K562 (cell line): ENCODE measurements at regions not wholly inside any gene's neighbourhood (a gene's known extent, or its start where the extent isn't known, plus 50 kb on each side); places are given as distances from the start of the nearest gene placed in this dataset.
A peak's percentile ranks its signal among the peaks of the same experiment; 100 is the strongest.

Source experiments
- ATAC-seq: fragments of 200-7000 bp; cut with Tn5 transposase; 3 replicates; pipeline ENCODE4 v1.9.1; 2020; ENCODE audit warnings: moderate library complexity
- BruUV-seq: library from RNA; stranded (reverse); fragments of 400-500 nt; replicated peaks from 2 replicates; lab custom pipeline; 2021; lab: Mats Ljungman, UMichigan
- CTCF ChIA-PET: fragments of 300-600 bp; formaldehyde crosslinking; extraction: SDS; loops from one replicate; lab custom pipeline; 2021; ENCODE audit warnings: low intra/inter-chr PET ratio; lab: Yijun Ruan, JAX
- POLR2A ChIA-PET: fragments of 300-600, 350-650 bp; sonication (Branson Sonifier 250); formaldehyde crosslinking; extraction: SDS; loops from one replicate; lab custom pipeline; 2021; ENCODE audit warnings: antibody characterized with exemption, inconsistent platforms; lab: Yijun Ruan, JAX
- DNase-seq, 4 experiments: peaks; one replicate each; pipeline versions ENCODE4 v3.0.0 to v3.0.0-alpha.2; 2011 to 2018; ENCODE audit warnings: low spot score in 3 of 4, mixed read lengths in 3 of 4; ENCODE audit errors: extremely low read depth in 1 of 4
- FAIRE-seq: peaks from 2 replicates; lab custom pipeline; 2011; peaks lifted over from hg19 to GRCh38; lab: Jason Lieb, UNC
- H2AFZ ChIP-seq: 2 replicates; pipeline ENCODE4 v1.6.0; 2011; ENCODE audit warnings: low read depth, low read length, control low read depth, inconsistent platforms
- H3K27ac ChIP-seq: fragments of 200-600 bp; 3 replicates; pipeline ENCODE4 v1.8.0; 2011; ENCODE audit warnings: low read depth, mild to moderate bottlenecking, control low read depth, inconsistent platforms, low read length, moderate library complexity, mixed read lengths; ENCODE audit errors: extremely low read depth
- H3K27me3 ChIP-seq, 2 experiments: fragments of 300-600 bp in 1 of 2; 2 replicates in 1 of 2; 3 replicates in 1 of 2; pipeline versions ENCODE4 v1.6.0 to v1.8.0; 2011; ENCODE audit warnings: inconsistent platforms in 2 of 2, low read length in 2 of 2, mild to moderate bottlenecking in 1 of 2, mixed read lengths in 1 of 2, moderate library complexity in 1 of 2; ENCODE audit not compliant: control insufficient read depth in 2 of 2, insufficient read depth in 2 of 2
- H3K36me3 ChIP-seq: fragments of 300-600 bp; 3 replicates; pipeline ENCODE4 v1.8.0; 2011; ENCODE audit warnings: mild to moderate bottlenecking, low read length, inconsistent platforms; ENCODE audit not compliant: control insufficient read depth, insufficient read depth
- H3K4me1 ChIP-seq, 2 experiments: fragments of 200-600 bp in 1 of 2; replicated peaks in 1 of 2; 2 replicates in 1 of 2; 3 replicates in 1 of 2; pipeline versions ENCODE4 v1.5.1 to v1.8.0; 2011; ENCODE audit warnings: inconsistent platforms in 2 of 2, low read length in 2 of 2, mild to moderate bottlenecking in 1 of 2, mixed read lengths in 1 of 2, moderate library complexity in 1 of 2; ENCODE audit not compliant: control insufficient read depth in 2 of 2, insufficient read depth in 2 of 2
- H3K4me2 ChIP-seq: 2 replicates; pipeline ENCODE4 v1.6.1; 2011; ENCODE audit warnings: low read length, control low read depth, inconsistent platforms, mixed read lengths; ENCODE audit not compliant: insufficient read depth
- H3K4me3 ChIP-seq: fragments of 200-600 bp; sonication (generic), shearing (Covaris generic); 2 replicates; pipeline ENCODE4 v1.5.1; 2016; ENCODE audit warnings: control low read depth, inconsistent platforms
- H3K79me2 ChIP-seq: fragments of 200-600 bp; 3 replicates; pipeline ENCODE4 v1.8.0; 2011; ENCODE audit warnings: low read length, inconsistent platforms; ENCODE audit not compliant: control insufficient read depth, insufficient read depth
- H3K9ac ChIP-seq, 2 experiments: 2 replicates each; pipeline versions ENCODE4 v1.6.0 to v1.6.1; 2011; ENCODE audit warnings: low read depth in 2 of 2, low read length in 2 of 2, control low read depth in 1 of 2, inconsistent platforms in 1 of 2, mild to moderate bottlenecking in 1 of 2, mixed read lengths in 1 of 2; ENCODE audit not compliant: insufficient read depth in 1 of 2
- H3K9me1 ChIP-seq: one replicate; pipeline ENCODE4 v1.6.0; 2011; ENCODE audit warnings: inconsistent platforms, mild to moderate bottlenecking, low read length, moderate library complexity; ENCODE audit not compliant: control insufficient read depth, insufficient read depth
- H3K9me3 ChIP-seq: replicated peaks from 2 replicates; pipeline ENCODE4 v1.5.1; 2011; ENCODE audit warnings: low read depth, low read length, inconsistent platforms; ENCODE audit not compliant: control insufficient read depth, insufficient read depth
- H4K20me1 ChIP-seq: replicated peaks from 2 replicates; pipeline ENCODE4 v1.6.1; 2011; ENCODE audit warnings: low read length, inconsistent platforms, mixed read lengths; ENCODE audit not compliant: control insufficient read depth, insufficient read depth
- REST ChIP-seq, 2 experiments: fragments of 450-650 bp; formaldehyde crosslinking in 1 of 2; IDR thresholded peaks; 2 replicates each; pipeline versions ENCODE4 v1.4.0 to v1.6.1; 2014 to 2020; ENCODE audit warnings: mild to moderate bottlenecking in 2 of 2, borderline replicate concordance in 1 of 2, low read depth in 1 of 2
- WGBS: fragments of 100-300 bp; shearing (Covaris generic); methylation state at CpG from one replicate; pipeline ENCODE4 v1.1.6; 2016; ENCODE audit warnings: low coverage, mixed read lengths; ENCODE audit not compliant: insufficient coverage; ENCODE audit errors: missing lambda C conversion rate; 5-methylcytosine and 5-hydroxymethylcytosine counted together
- in situ Hi-C: fragments of 300-500 bp; cut with MboI; formaldehyde crosslinking; loops from 4 replicates; pipeline ENCODE4 v1.15.0; 2018; ENCODE audit warnings: inconsistent platforms, mixed read lengths
- intact Hi-C: fragments of 100-400 bp; cut with micrococcal nuclease; formaldehyde crosslinking; loops from 2 replicates; pipeline ENCODE4 v1.14.2; 2022
- TF ChIP-seq, protein P1 (sequence below), 2 experiments: fragments of 450-650 bp; IDR thresholded peaks; 2 replicates each; pipeline ENCODE4 v1.6.1; 2018; ENCODE audit warnings: mild to moderate bottlenecking in 2 of 2, low read depth in 1 of 2; ENCODE audit not compliant: partially characterized antibody in 2 of 2

DNA sequence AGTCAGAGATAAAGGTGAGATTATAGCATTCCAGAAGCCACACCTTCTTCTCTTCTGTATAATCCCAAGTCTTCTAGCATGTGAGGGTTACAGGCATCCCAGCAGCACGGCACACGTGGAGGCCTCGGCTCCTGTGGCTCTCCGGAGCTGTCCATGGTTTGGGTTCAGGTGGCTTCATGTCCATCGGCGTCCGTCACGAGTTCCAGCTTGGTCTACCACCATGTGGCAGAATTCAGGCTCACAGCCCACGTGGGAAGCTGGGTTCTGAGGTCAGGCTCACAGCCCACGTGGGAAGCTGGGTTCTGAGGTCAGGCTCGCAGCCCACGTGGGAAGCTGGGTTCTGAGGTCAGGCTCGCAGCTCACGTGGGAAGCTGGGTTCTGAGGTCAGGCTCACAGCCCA is 378.3 kb upstream of the SALL3 start:
- FAIRE-seq (no peak), ATAC-seq (no peak), DNase-seq (peak in 1 of 4 experiments; percentile 1)
- Histone ChIP-seq H3K4me3 (no peak overlapping the region), H4K20me1 (no peaks in the 10 kb centered on the region), H2AFZ (no peak overlapping the region), H3K36me3 (no peaks in the 10 kb centered on the region), H3K9me3 (no peaks in the 10 kb centered on the region), H3K27ac (no peak overlapping the region), H3K79me2 (no peaks in the 10 kb centered on the region), H3K4me2 (no peak overlapping the region), H3K9me1 (no peaks in the 10 kb centered on the region), H3K4me1 (no peaks in the 10 kb centered on the region), H3K9ac (no peak overlapping the region), H3K27me3 (peaks cover 3 to 21% of the 10 kb centered on the region in 2 experiments; a peak in 4 of 5 replicates)
- intact Hi-C loops: no loop called here
- TF ChIP-seq, protein P1, sequence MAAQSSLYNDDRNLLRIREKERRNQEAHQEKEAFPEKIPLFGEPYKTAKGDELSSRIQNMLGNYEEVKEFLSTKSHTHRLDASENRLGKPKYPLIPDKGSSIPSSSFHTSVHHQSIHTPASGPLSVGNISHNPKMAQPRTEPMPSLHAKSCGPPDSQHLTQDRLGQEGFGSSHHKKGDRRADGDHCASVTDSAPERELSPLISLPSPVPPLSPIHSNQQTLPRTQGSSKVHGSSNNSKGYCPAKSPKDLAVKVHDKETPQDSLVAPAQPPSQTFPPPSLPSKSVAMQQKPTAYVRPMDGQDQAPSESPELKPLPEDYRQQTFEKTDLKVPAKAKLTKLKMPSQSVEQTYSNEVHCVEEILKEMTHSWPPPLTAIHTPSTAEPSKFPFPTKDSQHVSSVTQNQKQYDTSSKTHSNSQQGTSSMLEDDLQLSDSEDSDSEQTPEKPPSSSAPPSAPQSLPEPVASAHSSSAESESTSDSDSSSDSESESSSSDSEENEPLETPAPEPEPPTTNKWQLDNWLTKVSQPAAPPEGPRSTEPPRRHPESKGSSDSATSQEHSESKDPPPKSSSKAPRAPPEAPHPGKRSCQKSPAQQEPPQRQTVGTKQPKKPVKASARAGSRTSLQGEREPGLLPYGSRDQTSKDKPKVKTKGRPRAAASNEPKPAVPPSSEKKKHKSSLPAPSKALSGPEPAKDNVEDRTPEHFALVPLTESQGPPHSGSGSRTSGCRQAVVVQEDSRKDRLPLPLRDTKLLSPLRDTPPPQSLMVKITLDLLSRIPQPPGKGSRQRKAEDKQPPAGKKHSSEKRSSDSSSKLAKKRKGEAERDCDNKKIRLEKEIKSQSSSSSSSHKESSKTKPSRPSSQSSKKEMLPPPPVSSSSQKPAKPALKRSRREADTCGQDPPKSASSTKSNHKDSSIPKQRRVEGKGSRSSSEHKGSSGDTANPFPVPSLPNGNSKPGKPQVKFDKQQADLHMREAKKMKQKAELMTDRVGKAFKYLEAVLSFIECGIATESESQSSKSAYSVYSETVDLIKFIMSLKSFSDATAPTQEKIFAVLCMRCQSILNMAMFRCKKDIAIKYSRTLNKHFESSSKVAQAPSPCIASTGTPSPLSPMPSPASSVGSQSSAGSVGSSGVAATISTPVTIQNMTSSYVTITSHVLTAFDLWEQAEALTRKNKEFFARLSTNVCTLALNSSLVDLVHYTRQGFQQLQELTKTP (IDR thresholded peaks at IDR 0.05; ENCODE audit: low read depth in 1 of 2, partially characterized antibody in 2 of 2): no peak
- peak; percentile 62 for TF ChIP-seq REST (IDR thresholded peaks at IDR 0.05; ENCODE audit: borderline replicate concordance)
- no peak for TF ChIP-seq REST (CRISPR knock-in tag; IDR thresholded peaks at IDR 0.05; ENCODE audit: low read depth)
- in situ Hi-C loops: no loop called here
- ChIA-PET POLR2A (interaction anchor here (0.9 kb wide), 1 partner anchor 70 kb away, joined by 3 read pairs; no protein-coding TSS in a partner anchor), CTCF (no interaction called here)
- 0% methylated on average over 8 of the region's 14 CpGs for WGBS
- no TSS peak for BruUV-seq
